ENCODE measurements at regions not wholly inside any gene's neighbourhood (a gene's known extent, or its start where the extent isn't known, plus 50 kb on each side); places are given as distances from the start of the nearest gene placed in this dataset.
"Not testable (repeated sequence)": the region's sequence is repeated elsewhere in the genome, so short reads cannot be mapped to it uniquely, and the experiment has no call there.

DNA sequence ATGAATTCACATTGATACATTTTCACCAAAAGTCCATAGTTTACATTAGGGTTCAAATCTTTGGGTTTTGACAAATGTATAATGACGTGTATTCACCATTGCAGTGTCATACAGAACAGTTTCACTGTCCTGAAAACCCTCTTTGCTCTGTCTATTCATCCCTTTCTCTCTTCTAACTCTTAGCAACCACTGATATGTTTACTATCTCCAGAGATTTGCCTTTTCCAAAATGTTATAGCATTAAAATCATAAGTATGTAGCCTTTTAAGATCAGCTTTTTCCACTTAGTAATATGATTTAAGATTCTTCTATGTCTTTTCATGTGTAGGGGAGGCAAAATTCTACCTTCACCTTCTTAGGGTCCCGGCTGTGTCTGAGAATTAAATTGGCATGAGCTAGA lies 203.8 kb downstream of the TPRG1 start:
- no peak for DNase-seq (ENCODE audit: low spot score)

- no peak for DNase-seq (ENCODE audit: low spot score)
Observed at GRCh38 chr3:189383630-189384029, 211.9 kb downstream of the TPRG1 start.

- not testable (repeated sequence) for DNase-seq (ENCODE audit: low spot score)
Observed at GRCh38 chr3:189385880-189386279, 214.1 kb downstream of the TPRG1 start.

DNA sequence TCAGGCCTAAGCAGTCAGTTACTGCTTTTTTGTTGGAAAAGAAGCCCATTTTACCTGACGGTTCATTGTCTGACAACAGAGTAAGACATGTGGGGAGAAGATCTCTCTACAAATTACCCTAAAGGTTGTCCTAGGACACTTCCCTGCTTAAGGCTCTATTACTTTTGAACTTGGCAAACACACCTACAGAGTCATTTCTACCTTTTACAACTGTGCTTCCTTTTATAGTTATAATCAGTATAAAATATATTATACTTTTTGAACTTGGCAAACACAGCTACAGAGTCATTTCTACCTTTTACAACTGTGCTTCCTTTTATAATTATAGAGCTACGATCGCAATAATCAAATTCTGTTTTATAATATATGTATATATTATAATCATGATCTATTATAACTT lies 215.0 kb downstream of the TPRG1 start:
- no peak for DNase-seq (ENCODE audit: low spot score)

DNA sequence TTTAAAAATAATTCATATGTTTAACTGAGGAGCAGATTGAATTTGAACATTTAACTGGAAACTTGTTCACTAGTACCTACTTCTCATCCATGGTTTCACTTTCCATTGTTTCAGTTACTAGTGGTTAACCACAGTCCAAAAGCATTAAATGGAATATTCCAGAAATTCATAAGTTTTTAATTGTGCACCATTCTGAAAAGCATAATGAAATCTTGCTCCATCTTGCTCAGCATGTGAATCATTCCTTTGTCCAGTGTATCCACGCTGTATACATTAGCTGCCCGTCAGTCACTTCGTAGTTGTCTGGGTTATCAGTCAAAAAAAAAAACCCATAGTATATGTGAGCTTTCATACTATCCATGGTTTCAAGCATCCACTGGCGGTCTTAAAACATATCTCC lies 217.6 kb downstream of the TPRG1 start:
- no peak for DNase-seq (ENCODE audit: low spot score)

DNA sequence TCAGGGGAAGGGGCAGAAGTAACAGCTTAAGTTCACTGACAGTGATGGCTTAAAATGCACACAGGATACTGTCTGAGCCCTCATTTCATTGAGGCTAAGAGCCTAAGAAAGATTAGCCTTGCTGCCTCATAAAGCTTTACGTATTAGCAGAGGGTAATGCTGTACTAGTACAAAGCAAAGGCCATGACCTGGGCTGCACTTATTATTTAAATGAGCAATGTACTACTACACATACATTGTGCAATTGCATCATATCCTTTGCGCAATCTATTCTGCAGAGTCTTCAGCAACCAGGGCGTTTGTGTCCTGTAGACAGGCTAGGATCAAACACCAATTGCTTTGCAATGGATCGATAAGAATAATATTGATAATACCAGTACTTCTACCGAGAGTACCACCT lies 221.8 kb downstream of the TPRG1 start:
- no peak for DNase-seq (ENCODE audit: low spot score)

DNA sequence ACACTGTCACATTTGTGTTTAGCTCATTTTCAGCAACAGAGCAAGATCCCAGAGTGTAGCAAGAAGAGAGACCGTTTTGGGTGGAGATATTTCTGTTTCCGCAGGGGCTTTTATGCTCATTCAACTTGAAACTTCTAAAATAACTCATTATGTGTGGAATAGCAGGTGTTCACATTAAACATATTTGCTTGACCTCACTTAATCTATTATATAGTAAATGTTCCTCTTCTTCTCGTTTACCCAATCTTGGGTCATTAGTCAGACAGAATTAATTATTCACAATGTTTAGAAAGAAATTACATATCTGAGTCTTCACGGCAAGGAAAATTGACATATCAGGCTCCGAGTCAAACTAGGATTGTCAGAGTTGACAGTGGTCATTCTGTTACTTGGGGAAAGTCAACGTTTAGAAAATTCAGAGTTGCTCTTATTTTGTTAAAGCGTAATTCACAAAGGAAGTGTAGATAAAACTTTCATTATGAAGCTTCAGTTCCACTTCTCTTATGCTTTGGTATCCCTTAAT lies 222.9 kb downstream of the TPRG1 start:
- no peak for DNase-seq (ENCODE audit: low spot score)

- DNase-seq (ENCODE audit: low spot score), result no peak
Observed at GRCh38 chr3:189395825-189396224, 224.1 kb downstream of the TPRG1 start.

DNA sequence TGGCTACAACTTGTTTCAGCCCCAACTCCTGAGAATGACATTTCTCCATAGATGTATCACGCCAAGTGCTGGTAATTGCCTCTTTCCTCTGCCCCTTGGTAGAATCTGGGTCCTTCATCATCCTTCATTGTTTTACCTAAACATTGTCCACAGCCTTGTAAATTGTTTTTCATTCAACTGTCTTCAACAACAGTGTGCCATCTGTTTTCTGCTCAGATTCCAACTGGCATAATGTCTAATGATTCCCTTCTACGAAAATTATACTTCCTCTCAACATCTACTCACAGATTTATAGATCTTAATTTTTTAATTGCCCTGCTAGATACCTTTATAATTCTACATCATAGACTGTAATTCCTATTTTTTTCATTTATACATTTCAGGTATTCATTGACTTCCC lies 226.9 kb downstream of the TPRG1 start:
- DNase-seq (ENCODE audit: low spot score), result no peak

GRCh38 chr3:189401196-189401595 lies 229.4 kb downstream of the TPRG1 start:
- no peak for DNase-seq (ENCODE audit: low spot score)

- DNase-seq (ENCODE audit: low spot score), result no peak
Observed at GRCh38 chr3:189403194-189403593, 228.0 kb upstream of the TP63 start.

GRCh38 chr3:189404024-189404423 lies 227.2 kb upstream of the TP63 start:
- no peak for DNase-seq (ENCODE audit: low spot score)

DNA sequence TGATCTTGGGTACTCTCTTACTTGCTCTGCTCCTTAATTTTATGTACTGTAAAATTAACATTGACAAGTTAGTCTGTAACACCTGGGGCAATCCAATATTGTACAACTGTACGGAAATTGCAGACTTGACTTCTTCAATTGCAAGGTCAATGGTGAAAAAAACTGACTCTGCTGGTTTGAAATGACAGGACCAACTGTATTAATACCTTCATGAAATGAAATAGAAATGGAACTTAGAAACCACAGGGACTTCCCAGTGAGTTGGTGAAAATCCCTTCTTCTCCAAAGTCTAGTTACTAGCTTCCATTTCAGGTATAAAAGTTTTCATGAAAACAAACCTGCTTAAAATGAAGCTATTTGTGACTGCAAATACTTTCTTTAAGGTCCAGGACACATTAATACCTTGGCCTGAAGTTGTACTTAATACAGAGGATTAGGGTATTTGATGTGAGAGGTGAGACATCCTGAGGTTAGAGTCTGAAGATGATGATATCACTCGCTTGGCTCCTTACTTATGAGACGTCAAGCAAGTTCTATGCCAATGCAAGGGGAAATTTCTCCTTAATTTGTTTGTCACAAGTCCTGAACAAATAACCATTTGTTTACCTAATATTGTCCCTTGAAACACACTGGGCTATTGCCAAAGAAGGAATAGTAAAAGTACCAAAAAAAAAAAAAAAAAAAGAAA lies 226.2 kb upstream of the TP63 start:
- DNase-seq (ENCODE audit: low spot score), result no peak

DNA sequence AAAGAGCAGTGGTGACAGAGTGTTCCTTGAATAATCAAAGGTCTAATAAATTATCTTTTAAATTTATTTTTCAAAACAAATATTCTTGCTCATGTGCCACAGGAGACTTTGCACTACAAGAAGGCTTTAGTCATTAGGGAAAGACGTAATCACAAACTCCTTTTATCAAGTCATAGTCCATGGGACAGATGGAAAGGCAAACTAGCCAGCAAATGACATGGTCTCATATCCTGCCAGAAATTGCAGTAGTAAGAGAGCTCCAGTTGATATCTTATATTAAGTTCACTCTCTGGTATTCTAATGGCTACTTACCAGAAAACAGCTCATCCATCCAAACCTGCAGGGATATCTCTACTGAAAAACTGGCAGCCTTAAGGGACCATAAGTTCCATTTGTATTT lies 225.0 kb upstream of the TP63 start:
- no peak for DNase-seq (ENCODE audit: low spot score)

GRCh38 chr3:189410522-189410921 lies 220.7 kb upstream of the TP63 start:
- DNase-seq (ENCODE audit: low spot score), result no peak

DNA sequence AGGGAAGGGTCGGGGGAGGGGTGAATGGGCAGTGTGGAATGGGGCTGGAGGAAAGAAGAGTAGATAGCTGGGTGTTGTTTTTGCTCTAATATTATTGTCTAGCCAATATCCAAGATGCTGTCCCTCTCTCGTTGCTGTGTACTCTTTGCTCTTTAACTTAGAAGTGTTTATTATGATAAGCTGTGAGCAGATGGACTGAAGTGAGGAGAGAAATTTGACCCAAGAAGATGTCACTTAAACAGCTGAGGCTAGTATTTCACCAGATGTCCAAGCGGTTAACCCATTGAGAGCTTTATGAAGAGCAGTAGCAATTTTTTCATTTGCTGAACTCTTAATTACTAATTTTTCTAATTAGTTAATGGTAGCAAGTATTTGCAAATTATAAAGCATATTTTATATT lies 212.2 kb upstream of the TP63 start:
- no peak for DNase-seq (ENCODE audit: low spot score)

DNA sequence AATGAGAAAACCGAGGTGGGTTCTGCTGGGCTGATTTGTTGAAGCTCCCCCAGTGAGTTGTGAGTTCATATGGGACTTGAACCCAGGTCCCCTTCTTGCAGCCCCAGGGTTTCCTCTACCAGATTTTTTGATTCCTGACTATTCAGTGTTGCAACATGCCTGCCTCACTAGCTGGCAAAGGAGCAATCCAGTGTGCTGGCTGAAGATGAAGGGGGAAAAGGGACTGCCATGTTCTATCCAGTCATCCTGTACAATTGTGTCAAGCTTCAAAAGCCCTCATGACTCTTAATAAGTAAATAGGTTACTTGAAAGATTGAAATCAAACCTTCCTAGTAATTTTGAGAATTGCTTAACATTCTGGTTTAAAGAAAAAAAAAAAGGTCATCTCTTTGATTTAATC lies 211.5 kb upstream of the TP63 start:
- no peak for DNase-seq (ENCODE audit: low spot score)

- no peak for DNase-seq (ENCODE audit: low spot score)
Observed at GRCh38 chr3:189424922-189425321, 206.3 kb upstream of the TP63 start.

- DNase-seq (ENCODE audit: low spot score), result no peak
Observed at GRCh38 chr3:189429019-189429418, 202.2 kb upstream of the TP63 start.

DNA sequence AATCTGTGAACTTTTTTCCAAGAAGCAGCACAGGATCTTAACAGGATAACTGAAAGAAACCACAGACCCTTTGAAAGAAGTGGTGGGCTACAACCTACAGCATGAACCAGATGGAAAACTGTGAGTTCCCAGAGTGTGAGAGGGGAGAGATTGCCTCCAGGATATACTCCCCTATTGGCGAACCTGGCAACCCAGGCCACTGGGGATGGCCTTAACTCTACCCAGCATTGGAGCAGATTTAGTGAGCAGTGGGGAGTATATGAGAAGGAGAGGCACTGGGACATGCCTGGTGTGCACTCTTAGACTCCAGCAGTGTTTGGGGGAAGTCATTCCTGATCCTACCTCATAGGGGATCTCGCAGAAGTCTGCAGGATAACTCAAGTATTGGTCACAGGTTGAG lies 201.0 kb upstream of the TP63 start:
- no peak for DNase-seq (ENCODE audit: low spot score)

DNA sequence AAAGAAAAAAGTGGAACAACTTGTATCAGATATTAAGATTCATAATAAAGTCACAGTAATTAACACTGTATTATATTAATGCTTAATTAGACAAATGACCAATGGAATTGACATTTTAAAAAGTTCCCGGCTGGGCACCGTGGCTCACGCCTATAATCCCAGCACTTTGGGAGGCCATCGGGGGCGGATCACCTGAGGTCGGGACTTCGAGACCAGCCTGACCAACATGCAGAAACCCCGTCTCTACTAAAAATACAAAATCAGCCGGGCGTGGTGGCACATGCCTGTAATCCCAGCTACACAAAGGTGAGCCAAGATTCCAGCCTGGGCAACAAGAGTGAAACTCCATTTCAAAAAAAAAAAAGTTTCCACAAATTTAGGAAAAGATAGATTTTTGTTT lies 188.9 kb upstream of the TP63 start:
- DNase-seq (ENCODE audit: low spot score), result not testable (repeated sequence)

DNA sequence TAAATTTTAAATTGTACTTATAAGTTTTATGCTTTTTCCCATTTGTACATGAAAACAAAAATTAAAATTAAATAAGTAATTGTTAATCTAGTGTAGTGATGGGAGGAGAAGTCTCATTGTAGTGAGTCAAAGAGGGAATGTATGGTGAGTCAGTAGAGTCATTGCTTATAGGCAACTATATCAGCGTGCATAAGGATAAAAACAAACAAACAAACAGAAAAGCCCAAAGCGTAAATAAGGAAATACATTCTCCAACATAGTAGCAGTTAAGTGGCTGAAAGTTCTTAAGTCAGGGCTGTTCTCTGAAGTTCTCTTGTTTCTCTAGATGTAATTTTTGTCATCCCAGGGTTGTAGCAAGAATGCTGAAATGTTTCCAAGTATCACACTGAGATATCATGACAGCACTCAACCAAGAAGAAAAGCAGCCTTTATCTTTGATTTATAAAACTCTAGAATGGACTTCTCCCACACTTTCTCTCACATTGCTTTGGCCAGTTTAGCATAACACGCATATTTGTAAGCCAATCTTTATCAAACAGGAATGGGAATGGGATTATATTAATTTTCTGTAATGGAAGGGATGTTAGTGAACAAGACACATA lies 184.1 kb upstream of the TP63 start:
- DNase-seq (ENCODE audit: low spot score), result no peak

DNA sequence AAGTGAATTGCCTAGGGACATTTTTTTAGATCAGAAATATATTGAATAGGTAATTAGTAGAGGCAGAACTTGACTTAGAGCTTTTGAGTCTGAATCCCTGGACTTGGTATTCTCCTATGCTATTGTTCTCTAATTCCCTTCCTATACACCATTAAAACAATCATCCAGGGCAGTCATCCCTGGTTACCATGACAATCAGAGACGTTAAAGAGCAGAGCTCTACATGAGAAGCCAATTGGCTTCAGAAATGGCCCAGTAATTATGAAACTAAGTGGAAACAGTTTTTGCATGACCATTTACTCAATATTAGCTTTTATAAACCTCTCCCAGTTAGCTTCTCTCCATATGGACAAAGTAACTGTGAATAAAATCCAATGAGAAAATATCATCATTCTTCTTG lies 182.1 kb upstream of the TP63 start:
- DNase-seq (ENCODE audit: low spot score), result no peak

GRCh38 chr3:189455009-189455408 lies 176.2 kb upstream of the TP63 start:
- DNase-seq (ENCODE audit: low spot score), result no peak
